T-helper 2 cell (primary cell): ENCODE measurements at regions not wholly inside any gene's neighbourhood (a gene's known extent, or its start where the extent isn't known, plus 50 kb on each side); places are given as distances from the start of the nearest gene placed in this dataset.

Experiments
- DNase-seq, 5 experiments: peaks; one replicate each; pipeline versions ENCODE4 v3.0.0 to v3.0.0-alpha.2; 2012 to 2022

- no peak for DNase-seq
These were observed 94.9 kb downstream of the PRLHR start for GRCh38 chr10:118500477-118501104.

GRCh38 chr10:118499186-118499585 is 96.3 kb downstream of the PRLHR start:
- DNase-seq, result no peak

- no peak for DNase-seq
These were observed 96.8 kb downstream of the PRLHR start for GRCh38 chr10:118498623-118499022.

GRCh38 chr10:118497227-118497626 is 98.2 kb downstream of the PRLHR start:
- DNase-seq, result no peak

GRCh38 chr10:118496525-118496924 is 98.9 kb downstream of the PRLHR start:
- no peak for DNase-seq

GRCh38 chr10:118495499-118495898 is 99.9 kb downstream of the PRLHR start:
- DNase-seq, result no peak

GRCh38 chr10:118491055-118491454 is 104.4 kb downstream of the PRLHR start:
- DNase-seq, result no peak

GRCh38 chr10:118488710-118489497 is 106.5 kb downstream of the PRLHR start:
- no peak for DNase-seq

- no peak for DNase-seq
These were observed 109.8 kb downstream of the PRLHR start for GRCh38 chr10:118485641-118486040.

- DNase-seq, result no peak
These were observed 111.1 kb downstream of the PRLHR start for GRCh38 chr10:118484152-118484871.

GRCh38 chr10:118483496-118483895 is 112.0 kb downstream of the PRLHR start:
- no peak for DNase-seq

- DNase-seq, result no peak
These were observed 112.8 kb downstream of the PRLHR start for GRCh38 chr10:118482393-118483331.

GRCh38 chr10:118481871-118482270 is 113.6 kb downstream of the PRLHR start:
- DNase-seq, result no peak

- DNase-seq, result no peak
These were observed 120.2 kb downstream of the PRLHR start for GRCh38 chr10:118475214-118475613.

GRCh38 chr10:118474111-118474510 is 121.3 kb downstream of the PRLHR start:
- no peak for DNase-seq

- DNase-seq, result no peak
These were observed 122.0 kb downstream of the PRLHR start for GRCh38 chr10:118473305-118473960.

GRCh38 chr10:118472415-118473304 is 122.8 kb downstream of the PRLHR start:
- no peak for DNase-seq

GRCh38 chr10:118471863-118472262 is 123.6 kb downstream of the PRLHR start:
- no peak for DNase-seq

GRCh38 chr10:118470470-118470869 is 125.0 kb downstream of the PRLHR start:
- no peak for DNase-seq

GRCh38 chr10:118467200-118467599 is 125.1 kb upstream of the FAM204A start:
- DNase-seq, result no peak

GRCh38 chr10:118465300-118465874 is 123.3 kb upstream of the FAM204A start:
- DNase-seq, result no peak
